Head of caudate nucleus (tissue), 42 donors: ENCODE measurements at regions not wholly inside any gene's neighbourhood (a gene's known extent, or its start where the extent isn't known, plus 50 kb on each side); places are given as distances from the start of the nearest gene placed in this dataset.

ENCODE experiments used
- DNase-seq, 42 donors: peaks; one replicate each; pipeline versions ENCODE4 v3.0.0 to v3.0.0-alpha.2; 2020 to 2021; ENCODE audit warnings: mixed read lengths in 7 of 42
- intact Hi-C: fragments of 100-400 bp; cut with DNase I; formaldehyde crosslinking; loops from one replicate; pipeline ENCODE4 v1.15.0; 2022

DNA sequence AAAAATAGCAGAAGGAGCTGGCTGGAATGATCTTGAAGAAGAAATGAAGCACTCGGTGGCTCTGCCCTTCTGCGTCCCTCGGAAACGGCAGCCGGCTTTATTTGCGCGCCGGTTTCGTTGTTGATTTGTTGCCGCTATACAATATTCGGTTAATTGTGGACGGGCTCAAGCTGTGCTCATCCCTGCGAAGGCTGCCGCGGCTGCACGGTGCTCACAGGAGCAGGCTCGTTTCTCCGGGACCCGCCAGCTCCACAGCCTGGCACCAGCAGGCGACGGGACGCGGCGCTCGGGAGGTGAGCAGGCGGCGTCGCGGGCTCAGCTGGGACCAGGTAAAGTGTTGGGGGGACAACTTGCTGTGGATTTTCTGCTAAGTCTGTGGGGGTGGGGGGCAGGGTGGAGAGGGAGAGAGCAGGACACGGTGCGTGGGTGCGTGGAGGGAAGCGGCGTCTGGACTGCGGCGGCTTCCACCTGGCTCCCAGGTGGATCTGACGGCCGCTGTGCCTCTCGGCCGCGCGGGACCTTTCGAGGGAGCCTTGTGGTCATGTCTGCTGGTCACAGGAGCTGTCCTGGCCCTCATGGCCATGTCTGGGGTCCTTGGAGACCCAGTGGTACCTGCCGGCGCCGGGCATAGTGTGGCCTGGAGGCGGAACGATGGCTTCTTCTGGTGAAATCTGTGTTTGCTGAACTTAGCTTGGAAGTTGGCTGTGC is 90.9 kb downstream of the TEX29 start:
- intact Hi-C loops, result no loop called here
- DNase-seq, result peak in 28 of 42 donors; percentile 7 to 61 (median 38)

DNA sequence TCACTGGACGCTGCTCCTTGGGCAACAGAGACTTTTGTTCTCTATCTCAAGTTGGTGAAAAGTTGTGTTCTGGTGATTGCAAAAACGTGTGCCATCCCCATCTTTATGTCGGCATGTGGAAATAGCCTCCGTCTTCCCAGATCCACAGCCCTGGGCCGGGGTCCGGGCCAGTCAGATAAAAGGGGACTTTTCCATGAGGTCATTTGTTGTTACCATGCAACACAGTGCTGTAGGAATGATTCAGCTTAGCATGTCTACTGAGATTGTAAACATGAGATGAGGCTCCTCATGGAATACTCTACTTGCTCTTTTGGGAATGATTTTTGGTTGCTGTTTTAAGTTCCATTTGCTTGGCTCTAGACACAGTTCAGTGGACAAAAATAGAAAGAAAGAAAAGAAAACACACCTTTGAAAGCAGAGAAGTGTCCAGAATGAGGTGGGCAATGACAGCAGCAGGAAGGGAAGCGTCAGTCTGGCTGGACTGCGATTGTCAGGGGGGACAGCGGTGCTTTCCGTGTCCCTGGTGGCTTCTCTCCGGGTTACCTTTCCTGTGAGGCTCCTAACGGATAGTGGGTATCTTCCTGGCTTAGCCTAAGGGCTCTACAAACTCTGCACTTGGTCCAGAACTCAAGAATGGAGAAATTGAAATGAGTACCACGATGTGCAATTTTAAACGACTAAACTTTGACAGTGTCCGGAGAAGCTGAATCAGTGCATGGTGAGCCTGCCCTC is 91.6 kb downstream of the TEX29 start:
- no peak for DNase-seq
- intact Hi-C loops, result no loop called here

DNA sequence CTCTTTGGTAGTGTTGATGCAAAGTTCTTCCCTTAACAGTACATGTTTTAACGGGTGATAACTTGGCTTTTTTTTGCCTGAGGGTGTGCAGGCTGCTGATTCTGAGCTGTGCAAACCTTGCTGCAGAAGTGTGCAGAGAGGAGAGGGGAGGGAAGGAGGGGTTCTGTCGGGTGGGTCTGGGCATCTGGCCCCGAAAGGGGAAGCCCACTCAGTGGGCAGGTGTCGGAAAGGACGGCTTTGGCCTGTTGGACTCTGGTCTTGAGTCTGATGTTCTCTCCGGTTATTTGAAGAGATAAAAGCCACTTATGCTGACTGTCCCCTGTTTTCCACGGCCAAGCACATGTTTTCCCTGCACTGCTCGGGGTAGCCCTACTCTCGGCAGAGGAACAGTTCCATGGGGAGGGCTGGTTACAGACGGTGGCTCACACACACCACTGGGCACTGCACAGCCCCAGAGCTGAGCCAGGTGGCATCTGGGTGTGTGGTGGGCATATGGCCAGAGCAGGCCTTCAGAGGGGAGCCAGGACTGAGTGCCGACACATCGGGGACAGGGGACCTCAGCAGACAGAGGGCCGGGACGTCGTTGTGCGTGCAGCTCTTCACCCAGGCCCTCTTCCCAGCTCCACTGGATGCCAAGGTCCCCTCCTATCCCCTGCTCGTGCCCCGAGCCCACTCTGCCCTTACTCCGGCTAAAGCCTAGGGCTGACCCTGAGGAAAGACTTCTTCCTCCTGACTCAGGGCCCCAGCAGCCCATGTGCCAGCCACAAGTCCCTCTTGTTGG is 93.2 kb downstream of the TEX29 start:
- no peak for DNase-seq
- intact Hi-C loops, result no loop called here

DNA sequence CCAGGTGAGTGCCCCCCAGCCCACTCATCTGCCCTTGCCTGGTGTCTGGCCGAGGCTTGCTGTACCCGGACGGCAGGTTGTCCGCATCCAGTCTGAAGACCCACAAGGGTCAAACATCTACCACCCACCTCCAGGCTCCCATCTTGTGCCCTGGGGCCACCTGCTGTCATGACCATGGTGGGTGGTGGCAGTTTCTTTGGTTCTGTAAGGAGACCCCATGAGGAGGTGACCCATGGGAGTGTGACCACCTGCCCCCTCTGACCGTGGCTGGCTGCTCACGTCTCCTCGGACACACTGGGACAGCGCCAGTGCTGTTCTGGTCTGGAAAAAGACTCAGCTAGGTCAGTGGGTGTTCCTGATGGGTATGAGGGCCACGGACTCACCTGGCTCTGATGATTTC is 93.9 kb downstream of the TEX29 start:
- intact Hi-C loops, result no loop called here
- no peak for DNase-seq

DNA sequence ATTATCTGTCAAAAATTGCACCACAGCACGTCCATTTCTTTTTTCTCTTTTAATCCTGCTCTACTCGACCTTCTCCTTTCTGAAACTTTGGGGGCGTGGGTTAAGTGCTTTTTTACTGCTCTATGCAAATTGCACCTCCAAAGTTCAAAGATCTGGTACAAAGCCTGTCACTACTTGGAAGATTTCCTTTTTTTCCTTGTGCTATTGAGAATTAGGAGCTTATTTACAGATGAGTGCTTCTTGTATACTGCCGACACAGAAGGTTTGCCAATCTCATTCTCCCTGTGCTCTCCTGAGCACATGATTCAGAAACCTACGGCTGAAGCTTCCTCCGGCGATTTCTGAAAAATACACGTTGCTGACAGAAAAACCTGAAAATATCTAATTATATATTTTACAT is 94.8 kb downstream of the TEX29 start:
- intact Hi-C loops, result no loop called here
- no peak for DNase-seq

DNA sequence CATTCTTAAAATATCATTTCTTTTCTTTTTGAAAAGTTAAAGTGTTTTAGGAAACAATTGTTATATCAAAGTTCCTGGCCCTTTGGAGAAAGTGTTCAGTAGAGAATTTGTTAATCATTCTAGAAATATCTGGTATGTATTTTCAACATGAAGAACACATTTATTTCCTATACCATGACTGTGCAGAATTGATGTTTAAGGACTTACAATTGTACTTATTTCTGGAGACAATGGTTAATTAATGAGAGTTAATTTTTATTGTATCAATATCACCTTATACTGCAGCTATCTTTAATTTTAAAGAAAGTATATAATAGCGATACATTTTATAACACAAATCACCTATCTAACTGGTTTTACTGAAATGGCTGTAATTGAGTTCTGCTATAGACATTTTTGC is 95.3 kb downstream of the TEX29 start:
- intact Hi-C loops, result no loop called here

DNA sequence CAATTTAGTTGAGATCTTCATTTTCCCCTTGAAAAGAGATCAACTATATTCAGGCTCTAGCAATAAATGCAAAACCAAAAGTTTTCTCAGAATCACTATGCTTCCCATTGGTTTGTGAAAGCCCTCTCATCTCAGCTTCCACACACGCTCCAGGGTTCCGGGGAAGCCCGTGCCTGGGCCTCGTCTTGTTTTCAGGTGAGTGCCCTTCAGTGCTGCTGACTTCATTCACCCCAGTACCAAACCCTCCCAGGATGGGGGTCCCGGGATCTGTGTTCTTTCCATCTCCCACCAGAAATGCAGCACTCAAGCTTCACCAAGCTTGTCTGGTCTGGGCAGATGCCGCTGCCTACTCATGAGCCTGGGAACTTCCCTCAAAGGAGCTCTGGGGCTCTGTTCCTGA is 97.7 kb downstream of the TEX29 start:
- intact Hi-C loops, result no loop called here
- DNase-seq, result no peak

More for the DNA sequence above, 95.3 kb downstream of the TEX29 start:
- no peak for DNase-seq

DNA sequence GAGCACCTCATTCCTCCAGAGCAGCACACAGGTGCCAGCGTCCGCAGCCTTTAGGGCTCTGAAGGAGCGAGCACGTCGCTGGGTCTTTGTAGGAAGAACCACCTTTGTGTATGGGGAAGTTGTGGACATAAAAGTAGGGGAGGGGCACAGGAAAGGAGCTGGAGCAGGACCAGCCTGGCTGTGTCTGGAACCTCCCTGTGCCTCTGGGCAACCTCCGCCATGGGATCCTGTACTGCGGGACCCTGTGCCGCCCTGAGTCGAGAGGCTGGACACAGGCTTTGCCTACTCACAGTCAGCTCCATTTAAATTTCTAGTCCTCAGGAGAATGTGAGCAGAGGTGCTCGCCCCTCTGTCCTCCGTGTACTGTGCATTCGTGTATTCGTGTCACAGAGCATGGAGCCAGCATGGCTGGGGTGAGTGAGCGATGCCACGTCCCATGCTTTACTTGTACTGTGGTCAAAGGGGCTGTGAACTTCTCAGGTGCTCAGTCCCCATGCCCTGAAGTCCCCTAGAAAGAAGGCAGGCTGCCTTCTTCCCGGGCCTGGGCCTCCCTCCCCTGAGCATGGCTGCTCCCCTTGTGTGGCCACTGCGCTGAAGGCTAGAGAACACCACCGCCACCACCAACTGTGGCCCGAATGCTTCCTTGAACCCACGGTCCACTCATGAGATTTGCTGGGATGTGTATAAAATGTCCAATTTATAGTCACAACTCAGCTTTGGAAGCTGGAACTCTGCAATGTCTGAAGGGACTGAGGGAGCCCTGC is 99.9 kb downstream of the TEX29 start:
- DNase-seq, result no peak
- intact Hi-C loops, result no loop called here

DNA sequence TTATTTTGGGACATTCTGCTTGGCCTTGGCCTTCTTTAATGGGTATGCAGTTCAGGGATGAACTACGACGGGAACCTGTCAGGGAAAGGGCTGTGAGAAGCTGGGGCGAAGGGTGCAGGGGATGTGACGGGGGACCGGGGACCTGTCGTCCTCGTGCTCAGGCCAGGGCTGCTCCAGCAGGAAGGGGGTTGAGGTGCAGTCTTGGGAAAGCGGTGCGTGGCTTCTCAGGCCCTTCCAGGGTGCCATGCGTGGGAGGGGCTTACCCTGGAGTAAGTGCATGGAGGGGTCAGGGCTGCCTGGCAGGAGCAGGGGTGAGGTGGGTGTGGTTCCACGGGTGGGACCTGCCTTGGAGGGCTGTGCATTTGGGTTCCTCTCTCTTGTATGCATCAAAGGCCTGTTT is 100.8 kb downstream of the TEX29 start:
- intact Hi-C loops, result no loop called here
- no peak for DNase-seq

DNA sequence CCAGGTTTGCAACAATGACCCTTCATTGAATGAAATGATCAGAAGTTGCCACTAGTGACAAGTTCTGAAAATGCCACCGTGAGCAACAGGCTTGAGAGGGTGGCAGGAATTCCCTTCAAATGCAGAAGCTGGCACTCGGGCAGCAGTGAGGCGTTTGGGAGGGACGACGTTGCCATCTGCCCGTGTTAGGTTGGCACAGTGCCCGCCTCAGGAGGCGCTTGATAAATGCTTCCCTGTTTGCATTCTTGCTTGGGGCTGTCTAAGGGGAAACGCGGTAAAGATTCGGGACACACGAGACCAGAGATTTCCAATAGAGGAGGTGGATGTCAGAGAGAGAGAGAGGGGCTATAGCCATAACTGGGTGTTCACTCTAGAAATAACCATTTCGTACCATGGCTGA is 101.9 kb downstream of the TEX29 start:
- intact Hi-C loops, result no loop called here
- peak in 3 of 42 donors; percentile 17 to 44 (median 19) for DNase-seq

DNA sequence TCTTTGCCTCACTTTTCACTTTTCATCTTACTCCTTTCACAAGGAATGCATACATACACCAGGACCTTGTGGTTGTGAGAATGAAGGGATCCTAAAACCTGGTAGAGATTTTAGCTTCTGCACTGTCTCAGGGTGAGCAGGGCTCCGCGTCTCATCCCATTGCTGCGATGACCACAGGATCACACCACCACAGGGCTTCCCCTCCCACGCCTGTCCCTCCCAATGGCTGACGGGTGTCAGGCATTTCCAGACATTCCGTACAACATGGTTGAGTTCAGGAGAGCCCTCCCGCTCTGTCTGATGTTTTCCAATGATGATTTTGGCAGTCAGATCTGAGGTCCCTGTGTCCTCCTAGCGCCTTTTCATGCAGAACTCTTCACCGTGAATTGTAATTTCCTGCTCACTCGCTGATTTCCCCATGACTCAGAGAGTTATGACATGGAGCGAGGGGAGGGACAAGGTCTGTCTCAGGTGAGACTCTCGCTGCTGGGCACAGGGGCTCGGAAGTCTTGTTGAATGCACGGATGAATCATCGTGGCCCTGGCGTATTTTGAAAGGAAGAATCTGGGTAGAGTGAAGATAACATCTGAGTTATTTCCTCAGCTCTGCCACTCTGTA is 102.8 kb downstream of the TEX29 start:
- no peak for DNase-seq
- intact Hi-C loops, result no loop called here

DNA sequence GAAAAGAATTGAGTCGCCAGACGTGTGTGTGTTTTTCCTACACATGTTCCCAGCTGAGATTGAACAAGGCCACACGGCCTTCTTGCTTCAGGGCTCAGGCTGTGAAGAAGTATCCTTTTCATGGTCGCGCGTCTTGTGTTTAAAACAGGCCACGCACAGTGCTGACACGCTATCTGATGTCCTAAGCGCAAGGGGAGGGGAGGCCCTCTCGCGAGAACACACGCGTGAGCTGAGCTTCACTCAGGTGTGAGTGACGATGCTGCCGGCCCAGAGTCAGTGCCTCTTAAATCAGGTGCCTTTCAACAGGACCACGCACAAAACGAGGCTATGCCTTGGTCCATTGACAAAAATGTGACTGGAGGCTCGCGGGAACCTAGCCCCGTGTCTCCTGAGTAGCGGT is 103.7 kb downstream of the TEX29 start:
- DNase-seq, result no peak
- intact Hi-C loops, result no loop called here

DNA sequence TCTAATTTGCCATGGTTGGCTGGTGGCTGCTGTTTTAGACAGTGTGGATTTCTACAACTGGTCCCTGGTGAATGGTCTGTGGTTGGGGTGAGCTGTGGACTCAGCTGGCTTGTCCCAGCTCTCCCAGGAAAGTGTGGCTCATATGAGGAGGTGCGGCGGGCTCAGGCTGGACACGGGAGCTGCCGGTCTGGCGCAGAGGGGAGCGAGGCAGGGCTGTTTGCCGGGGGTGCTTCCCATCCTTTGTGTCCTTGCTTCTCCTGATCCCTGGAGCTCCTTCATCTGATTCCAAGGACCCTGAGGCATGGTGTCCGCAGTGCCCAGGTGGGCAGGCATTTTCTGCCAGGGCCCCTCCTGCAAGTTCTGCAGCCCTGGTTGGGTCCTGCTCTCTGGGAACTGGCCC is 104.9 kb downstream of the TEX29 start:
- DNase-seq, result no peak
- intact Hi-C loops, result no loop called here

DNA sequence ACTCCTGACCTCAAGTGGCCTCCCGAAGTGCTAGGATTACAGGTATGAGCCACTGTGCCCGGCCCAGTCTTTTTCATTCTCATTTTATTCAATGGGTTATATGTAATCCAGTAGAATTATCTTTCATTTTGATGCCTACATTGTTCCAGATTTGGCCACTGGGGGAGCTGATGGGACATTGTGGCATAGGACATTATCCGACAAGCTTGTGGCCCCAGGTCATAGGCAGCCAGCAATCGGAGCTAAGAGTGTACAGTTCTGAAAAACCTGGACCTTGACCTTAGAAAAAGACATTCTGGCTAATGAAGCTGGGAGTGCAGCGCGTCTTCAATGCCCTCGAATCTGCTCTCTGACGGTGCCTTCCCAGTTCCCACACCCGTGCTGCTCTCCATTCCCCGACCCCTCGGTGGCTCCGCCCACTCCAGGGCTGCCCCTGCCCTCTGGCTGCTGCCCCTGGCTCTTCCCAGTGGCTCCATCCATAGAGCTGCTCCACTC is 108.7 kb downstream of the TEX29 start:
- DNase-seq, result peak in 38 of 42 donors; percentile 21 to 90 (median 69)
- intact Hi-C loops, result no loop called here

DNA sequence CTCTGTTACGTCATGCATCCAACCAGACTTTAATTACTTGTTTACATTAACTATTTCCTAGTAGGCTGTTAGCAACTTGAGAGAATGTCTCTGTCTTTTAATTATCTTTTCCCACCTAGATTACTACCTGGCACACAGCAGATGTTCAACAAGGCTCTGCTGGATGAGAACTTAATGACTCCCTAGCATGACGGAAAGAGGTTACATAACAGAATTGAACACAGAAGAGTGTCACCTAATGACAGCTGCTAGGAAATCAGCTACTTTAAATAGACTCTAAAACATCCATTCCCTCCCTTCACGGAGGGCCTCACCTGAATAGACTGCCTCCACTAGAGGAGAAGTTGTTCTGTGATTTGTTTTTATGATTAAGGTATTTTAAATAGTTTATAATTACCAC is 110.8 kb downstream of the TEX29 start:
- intact Hi-C loops, result no loop called here
- DNase-seq, result peak in 7 of 42 donors; percentile 2 to 52 (median 23)

DNA sequence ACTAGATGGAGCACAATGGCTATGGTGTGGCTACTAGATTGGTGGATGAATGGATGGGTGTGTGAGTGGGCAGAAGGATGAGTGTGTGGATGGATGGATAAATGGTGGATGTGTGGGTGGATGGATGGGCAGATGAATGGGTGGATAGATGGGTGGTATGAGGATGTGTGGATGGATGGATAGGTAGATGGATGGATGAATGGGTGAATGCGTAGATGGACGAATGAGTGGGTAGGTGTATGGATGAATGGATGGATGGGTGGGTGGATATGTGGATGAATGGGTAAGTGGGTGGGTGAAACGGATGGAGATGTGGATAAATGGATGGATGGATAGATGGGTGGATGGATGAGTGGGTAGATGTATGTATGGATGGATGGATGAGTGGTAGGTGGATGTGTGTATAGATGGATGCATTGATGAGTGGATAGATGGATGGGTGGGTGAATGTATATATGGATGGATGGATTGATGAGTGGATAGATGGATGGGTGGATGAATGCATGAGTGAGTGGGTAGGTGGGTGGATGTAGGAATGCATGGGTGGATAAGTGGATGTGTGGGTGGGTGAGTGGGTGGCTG is 114.2 kb downstream of the TEX29 start:
- intact Hi-C loops, result no loop called here

DNA sequence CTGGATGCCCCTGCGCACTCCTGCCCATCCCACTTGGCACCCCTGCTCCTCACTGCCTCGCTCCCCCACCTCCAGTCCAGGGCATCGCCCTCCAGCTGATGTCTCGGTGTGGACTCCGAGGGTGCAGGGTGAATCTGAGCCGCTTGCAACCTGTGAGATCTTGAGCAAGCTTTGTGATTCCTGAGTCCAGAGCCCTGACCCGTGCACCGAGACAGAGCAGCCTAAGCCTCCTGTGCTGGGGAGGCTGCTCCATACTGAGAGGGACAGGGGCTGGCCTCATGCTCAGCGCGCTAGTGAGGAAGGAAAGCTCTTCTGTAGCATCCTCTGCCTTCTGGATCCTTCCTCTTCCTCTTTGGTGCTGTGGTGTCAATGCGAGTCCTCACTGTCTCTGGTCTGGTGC is 116.0 kb downstream of the TEX29 start:
- peak in 1 of 42 donors; percentile 4 for DNase-seq
- intact Hi-C loops, result no loop called here

More for the DNA sequence above, 114.2 kb downstream of the TEX29 start:
- no peak for DNase-seq

DNA sequence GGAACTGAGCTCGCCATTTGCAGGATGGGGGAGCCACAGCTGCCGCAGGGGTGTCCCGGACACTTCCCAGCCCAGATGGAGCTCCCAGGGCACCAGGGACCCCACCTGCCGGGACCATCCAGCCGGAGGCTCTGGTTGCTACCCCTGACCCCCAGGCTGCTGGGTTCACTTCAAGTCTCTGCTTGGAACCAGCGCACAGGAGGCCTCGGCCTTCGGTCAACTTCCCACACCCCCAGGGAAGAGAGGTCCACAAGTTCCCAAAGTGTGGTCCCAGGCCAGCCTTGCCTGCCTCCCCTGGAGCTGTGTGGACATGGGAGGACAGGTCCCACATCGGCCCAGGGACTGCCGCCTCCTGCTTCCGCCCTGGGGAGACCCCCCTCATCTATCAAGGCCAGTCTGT is 117.0 kb downstream of the TEX29 start:
- peak in 1 of 42 donors; percentile 32 for DNase-seq
- intact Hi-C loops, result no loop called here
